ENCODE measurements at regions not wholly inside any gene's neighbourhood (a gene's known extent, or its start where the extent isn't known, plus 50 kb on each side); places are given as distances from the start of the nearest gene placed in this dataset.

- TF ChIP-seq SIN3A (IDR thresholded peaks at IDR 0.05; ENCODE audit: low read depth) (no peak), CTCF (IDR thresholded peaks at IDR 0.05 in 2 of 3, conservative IDR thresholded peaks at IDR 0.05 in 1 of 3; ENCODE audit: borderline replicate concordance in 1 of 3, insufficient read depth in 1 of 3, low read depth in 2 of 3, low read length in 2 of 3) (no peak), POLR2AphosphoS5 (IDR thresholded peaks at IDR 0.05; ENCODE audit: low read depth, low read length) (no peak), POLR2A (IDR thresholded peaks at IDR 0.05; ENCODE audit: borderline replicate concordance, extremely low read depth, insufficient read depth, insufficient read length) (no peak), SRF (IDR thresholded peaks at IDR 0.05; ENCODE audit: low read depth) (no peak)
These were observed 345.0 kb downstream of the LRIG3 start for GRCh38 chr12:58575256-58575655.
